GM03348 (cell line): ENCODE measurements at regions not wholly inside any gene's neighbourhood (a gene's known extent, or its start where the extent isn't known, plus 50 kb on each side); places are given as distances from the start of the nearest gene placed in this dataset.

ENCODE experiments used
- DNase-seq: peaks from one replicate; pipeline ENCODE4 v3.0.0; 2012; ENCODE audit warnings: low spot score

DNA sequence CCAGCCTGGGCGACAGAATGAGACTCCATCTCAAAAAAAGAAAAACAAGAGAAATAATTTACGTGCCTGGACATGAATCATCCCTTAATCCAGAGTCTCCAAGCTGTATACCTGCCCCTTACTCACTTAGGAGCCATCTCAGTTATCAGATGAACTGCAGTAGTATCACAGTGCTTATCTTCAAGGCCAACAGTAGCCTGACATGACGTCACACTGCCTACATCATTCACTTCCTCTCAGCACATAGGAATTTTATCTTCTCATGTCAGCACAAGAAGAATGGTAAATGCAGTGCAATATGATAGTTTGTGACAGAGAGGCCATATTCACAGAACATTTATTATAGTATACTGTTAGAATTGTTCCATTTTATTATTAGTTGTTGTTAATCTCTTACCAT is 216.6 kb downstream of the SS18 start:
- DNase-seq, result no peak

DNA sequence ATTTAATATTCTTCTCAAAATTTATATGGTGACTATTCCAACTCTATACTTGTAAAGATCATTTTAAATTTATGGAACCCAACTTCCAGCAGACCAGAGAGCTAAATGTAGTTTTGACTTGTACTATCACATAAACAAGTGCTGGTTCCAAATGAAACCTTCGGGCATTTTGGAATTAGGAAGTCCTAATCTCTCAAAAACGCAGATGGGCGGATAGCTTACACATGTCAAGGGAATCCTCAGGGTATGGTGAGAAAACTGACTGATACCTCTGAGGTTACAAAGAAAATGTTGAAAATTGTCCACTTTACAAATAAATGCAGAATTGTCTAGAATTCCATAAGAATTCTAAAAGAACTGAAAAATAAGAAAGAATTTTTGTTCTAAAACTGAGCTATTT is 224.1 kb downstream of the SS18 start:
- no peak for DNase-seq

DNA sequence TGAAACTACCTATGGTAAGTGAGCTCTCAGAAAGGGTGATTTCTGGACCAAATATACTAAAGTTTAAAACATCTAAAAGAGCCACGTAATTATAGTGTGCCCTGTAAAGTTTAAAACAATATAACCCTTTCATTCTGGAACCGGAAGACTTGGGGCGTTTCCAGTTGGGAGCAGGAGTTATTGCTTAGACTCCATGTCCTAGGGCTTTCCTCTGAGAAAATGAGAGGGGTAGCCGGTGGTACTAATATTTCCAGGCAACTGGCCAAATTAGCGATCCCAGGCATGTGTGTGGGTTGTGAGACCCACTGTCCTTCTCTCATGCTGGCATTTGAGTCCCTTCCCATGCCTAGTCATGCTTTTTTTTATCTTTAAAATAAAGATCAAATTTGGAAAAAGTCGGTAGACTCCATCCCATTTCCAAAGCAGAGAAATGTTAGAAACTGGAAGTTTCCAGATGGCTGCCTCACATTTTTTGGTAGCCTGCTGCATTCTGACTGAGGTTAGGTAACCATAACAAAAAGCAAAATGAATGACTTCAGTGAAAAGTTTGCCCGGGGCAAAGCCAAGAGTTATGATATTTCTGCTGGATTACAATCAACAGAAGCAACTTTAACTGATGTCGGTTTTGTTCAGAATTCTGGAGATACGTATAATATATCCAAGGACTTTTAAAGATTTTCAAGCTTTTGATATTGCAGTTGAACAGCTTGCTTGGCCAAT is 227.4 kb downstream of the SS18 start:
- no peak for DNase-seq

DNA sequence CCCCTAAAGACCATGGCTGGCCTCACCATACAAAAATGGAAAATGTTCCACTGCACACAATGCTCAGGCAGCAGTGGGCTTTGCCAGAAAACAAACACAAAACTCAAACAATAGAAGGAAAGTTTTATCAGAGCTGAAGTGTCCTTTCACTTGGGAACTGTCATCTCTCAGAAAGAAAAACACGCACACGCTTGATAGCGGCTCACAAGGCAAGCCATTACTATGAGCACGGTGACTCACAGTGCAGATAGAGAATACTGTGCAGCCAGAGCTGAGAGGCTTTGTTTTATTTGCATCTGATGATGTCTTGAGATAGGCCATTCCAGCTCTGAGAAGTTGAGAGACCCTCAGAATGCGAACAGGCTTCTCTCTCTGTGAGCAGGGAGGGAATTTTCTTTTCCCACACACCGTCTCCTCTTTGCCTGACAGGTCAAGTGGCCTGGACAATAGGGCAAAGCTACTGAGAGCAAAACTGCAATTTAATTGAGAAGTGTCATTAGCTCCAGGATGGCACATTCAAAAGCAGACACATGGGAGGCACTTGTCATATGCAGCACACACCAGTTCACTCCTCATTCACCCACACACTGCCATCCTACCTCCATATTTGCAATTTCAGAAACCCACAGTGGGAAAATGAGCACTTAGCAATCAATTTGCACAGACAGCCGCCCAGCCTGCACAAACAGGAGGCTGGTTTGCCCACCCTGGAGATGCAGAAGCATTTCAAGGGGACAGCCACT is 236.6 kb downstream of the SS18 start:
- DNase-seq, result no peak

DNA sequence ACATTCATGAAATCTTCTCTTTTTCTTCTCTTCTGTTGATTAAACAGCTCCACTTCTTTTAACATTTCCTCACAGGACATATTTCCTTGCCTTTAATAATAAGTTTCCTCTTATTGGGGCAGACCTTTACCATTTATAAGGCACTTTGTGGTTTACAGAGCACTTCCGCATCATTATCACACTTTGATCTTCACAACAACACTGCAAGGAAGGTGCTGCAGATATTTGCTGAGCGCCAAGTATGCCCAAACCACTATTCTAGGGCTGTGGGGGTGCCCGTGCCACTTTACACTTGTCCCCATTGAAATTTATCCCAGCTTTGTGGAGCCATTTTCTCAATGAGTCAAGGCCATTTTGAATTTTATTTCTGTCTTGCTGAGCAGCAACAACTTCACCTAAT is 246.6 kb downstream of the SS18 start:
- DNase-seq, result no peak

DNA sequence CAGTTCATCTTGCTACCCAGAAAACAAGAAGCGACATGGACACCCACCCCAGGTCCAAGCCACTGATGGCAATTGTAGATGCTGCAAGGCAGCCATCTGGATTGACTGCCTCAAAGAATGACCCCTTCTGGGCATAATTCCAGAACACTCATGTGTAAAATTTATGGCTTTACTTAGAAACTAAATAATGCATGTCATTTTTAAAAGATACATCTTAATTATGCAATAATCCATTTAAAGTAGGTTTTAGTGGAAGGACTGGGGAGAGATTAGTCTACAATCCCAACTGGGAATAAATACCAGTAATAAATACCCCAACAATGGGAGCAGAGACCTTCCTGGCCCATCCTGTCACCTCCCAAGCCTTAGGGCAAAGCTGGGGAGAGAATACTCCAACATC is 247.7 kb downstream of the SS18 start:
- no peak for DNase-seq

DNA sequence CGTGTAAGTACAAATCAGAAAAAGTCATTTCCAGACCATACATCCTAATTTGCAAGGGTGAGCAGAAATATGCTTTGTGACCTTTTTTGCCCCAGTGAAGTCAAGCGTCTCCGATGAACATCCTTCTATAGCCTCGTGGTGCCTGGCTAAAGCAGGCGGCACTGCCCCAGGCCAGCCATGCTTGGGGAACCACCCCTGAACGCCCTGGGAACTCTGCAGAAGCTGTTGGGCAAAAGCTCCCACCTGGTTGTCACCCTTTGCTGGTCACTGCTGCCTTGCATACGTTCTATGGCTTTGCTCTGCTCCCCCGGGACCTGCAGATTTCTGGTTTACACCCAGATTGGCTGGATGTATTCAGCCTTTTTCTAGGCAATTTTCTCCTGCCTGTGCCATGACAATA is 256.4 kb downstream of the SS18 start:
- no peak for DNase-seq

DNA sequence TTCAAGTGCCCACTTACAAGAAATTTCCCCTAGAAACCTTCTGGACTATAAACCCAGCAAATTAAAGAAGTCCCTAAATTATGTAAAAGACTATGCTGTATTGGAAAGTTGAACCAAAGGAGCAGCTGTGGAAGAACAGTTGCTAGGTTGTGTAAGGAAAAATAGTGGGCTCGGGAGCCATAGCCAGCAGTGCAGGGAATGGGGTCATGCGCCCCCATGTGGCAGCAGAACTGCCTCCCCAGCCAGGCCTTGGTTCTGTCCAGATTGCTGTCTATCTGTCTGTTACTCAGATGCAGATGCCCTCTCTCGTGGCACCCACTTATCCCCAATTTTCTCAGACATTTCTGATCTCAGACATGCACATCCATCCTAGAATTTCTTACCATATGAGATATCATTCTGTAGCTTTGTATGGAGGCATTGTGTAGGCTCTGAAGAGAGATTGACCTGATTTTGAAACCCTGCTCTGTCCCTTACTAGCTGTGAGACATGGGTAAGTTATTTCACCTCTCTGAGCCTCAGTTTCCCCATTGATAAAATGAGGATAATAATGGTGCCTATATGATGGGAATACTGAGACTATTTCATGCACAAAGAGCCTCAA is 258.3 kb downstream of the SS18 start:
- peak; percentile 82 for DNase-seq

DNA sequence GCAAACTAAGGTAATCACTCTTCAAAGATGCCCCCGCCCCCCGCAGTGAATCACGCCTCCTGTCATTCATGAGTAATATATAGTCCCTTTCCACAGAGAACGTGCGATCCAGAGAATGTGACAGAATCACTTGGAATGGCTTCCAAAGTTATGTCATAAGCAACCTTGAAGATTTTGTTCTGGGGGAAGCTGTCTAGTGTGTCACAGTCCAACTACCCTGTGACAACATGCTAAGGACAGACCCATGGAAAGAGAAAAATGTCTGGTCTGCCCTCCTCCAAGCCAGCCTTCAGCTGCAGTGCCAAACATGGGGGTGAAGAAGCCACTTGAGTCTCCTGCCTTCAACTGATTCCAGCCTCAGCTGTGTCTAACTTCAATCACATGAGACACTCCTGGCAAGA is 259.1 kb downstream of the SS18 start:
- DNase-seq, result no peak

DNA sequence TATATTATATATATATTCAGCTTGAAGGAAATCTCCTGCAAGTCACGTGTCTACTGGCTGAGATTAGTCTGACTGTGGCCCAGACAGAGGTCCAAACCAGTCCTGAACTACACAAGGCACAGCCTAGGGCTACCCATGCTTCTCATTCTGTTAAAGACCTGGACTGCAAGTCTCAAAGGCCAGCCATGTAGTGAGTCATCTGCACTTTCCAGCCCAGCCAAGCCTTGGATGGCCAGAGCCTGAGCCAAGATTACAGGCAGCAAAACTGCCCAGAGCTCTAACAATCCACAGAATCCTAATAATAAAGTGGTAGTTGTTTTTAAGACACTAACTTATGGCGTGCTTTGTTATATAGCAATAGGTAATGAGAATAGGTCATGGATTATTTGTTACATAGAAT is 259.6 kb downstream of the SS18 start:
- DNase-seq, result peak; percentile 76

DNA sequence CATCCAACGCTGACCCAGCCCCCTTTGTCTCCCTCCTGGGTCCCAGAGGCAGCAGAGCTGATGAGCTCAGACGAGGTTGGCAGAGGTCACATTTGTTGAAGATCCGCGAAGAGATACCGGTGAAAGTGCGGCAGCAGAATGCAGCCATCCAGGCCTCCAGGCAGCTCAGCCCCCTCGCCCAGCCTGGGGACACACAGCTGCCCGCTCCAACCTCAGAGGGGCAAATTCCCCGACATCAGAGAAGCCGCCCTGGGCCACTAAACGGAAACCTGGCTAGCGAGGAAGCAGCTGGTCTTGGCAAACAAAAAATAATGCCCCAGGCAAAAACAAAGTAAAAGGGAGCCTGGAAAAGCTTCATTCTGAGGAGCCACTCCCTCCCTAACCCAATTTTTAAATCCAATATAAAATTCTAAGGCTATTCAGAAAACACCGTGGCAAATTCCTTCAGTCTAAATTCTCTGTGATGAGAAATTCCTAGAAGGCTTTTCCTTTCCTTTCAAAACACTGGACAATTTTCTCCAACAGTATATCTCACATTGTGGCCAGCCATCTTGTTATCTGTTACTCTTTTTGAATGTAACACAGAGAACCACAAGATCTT is 262.4 kb downstream of the SS18 start:
- DNase-seq, result peak; percentile 14

DNA sequence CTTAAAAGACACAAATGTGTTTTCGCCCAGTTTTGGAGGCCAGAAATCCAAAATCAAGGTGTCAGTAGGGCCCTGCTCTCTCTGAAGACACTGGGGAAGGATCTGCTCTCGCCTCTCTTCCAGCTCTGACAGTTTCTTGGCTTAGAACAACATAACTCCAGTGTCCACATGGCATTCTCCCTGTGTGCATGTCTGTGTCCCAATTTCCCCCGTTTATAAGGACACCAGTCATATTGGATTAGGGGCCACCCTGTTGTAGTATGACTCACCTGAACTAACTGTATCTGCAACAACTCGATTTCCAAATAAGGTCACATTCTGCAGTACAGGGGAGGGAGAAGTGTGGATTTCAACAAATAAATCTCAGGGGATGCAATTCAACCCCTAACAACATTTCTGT is 263.2 kb downstream of the SS18 start:
- DNase-seq, result no peak

DNA sequence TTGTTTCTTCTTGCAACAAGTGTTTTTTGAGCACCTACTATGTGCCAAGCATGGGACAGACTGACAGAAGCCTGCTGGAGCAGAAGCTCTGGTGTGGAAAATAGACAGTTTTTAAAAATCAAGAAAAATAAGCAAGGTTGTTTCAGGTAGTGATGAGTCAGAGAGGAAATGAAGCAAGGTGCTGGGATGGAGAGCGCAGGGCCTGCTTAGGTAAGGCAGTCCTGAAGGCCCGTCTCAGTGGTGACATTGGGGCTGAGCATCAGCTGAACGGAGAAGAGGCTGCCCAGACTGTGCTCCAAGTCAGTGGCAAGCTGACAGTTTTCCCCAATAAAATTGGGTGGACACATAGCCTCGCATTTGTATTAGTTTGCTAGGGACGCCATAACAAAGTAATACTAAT is 263.6 kb downstream of the SS18 start:
- no peak for DNase-seq

DNA sequence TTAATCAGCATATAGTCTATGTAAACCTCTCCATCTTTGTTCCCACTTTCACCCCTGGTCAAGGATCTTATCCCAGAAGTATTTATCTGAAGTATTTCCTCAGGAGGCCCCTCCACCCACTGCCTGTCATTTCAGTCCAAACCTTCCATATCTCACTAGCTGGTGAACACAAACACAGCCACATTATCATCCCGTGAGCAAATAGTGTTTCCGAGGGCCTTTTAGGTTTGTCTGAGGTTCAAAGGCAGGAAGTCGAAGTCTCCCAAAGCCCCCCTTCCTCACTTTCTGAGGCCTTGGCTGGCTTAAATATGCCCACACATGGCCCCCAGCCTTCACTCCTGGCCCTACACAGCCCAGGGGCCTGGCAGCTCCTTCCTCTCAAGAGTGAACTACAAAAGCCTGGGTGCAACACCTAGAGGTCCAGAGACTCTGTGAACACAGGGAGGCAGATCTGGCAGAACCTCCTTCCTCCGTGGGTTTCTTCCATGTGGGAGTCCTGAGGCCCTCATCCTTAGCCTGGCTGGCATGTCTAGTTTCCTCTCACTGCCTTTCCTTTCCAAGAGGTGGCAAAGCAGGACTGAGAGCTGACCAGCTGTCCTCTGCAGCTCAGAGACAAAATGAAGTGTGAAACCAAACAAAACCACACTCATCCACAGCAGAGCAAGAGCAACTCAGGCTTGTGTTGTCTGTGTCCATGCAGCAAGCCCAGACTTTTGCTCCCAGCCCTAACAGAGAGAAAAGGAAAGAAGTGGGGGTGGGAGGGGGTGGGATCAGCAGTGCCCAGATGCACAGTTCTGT is 264.2 kb downstream of the SS18 start:
- DNase-seq, result no peak

DNA sequence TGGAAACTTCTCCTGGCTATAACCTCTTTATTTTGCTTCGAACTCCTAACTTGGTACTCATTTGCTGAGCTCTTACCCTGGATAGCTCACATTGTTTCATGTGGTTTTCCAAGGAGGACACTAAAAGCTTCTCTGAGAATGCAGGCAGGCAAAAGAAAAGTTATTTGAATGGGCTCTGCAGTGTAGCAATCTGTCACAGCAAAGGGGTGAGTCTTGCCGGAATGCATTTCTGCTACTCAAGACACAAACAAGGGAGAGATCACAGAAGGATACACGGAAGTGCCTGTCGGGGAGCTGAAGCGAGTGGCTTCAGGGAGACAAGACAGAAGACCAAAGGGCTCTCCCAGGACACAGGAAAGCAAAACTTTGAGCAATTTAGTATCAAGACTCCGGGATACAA is 265.4 kb downstream of the SS18 start:
- no peak for DNase-seq

DNA sequence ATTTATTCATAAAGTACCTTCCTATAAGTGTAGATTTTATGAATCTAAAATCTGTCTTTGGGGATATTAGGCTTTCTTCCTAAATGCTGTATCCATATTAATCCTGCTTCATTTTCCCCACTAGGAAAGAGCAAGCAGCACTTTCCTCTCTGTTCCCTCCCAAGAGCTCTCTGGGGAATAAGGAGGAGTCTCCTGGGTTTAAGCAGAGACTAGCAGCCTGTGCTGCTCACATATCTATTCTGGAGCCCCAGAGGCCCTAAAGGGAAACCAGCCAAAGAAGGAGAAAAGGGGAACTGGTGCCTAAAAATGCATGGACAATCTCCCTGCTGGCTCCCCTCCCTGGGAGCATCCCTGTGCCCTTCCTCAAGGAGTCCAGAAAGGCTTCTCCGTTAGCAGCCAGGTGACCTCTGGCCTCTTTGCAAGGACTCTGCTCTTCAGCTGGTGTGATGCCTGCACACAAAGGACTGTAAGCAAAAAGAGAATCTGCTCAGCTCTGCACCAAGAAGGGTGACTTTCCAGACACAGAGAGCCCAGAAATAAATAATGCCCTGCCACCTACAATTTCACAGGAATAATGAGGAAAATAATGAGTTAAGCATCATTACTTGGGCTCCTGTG is 270.6 kb downstream of the SS18 start:
- no peak for DNase-seq

DNA sequence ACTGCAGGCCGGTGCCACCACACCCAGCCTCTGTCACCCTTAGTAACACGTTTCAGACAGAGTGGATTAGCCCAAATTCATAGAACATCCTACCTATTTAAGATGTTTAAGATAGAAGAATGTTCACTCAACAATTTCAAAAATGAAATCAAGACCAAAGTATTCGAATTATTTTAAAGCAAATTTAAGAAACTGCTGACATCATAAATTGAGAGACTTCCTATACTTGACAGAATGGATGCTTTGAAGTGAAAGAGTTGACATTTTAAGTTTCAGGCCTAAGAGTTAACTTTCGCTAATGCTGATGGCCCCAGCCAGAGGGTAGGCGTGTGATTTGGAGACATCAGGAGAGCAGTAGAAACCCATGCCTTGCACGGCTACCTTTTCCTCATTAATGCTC is 271.9 kb downstream of the SS18 start:
- no peak for DNase-seq

DNA sequence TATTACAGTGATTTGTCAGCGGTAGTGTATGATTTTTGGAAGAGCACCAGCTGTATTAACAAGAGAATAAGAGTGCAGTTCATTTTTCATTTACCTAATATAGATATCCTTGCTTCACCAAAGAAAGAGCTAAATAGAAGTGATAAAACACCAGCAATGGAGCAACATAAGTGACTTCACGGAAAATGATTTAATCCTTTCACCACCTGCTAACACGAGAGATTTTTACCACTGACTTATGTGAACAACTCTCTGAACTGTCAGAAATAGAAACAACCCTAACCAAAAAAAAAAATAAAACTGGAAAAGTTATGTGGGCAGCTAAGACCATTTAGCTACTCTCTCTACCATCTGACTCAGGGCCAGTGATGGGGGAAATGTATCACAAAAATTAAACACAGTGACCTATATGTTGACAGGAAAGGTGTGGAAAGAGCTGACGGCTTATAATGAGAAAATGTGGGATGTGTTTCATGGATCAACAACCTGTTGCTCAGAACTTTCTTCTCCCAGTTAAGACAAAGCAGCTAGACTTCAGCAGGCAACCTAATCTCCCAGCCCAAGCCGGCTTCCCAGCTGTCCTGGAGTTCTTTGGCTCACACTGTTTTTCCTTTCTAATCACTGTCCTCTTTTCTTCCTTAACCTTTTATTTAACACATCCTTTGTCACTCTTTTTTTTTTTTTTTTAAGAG is 272.7 kb downstream of the SS18 start:
- DNase-seq, result no peak

DNA sequence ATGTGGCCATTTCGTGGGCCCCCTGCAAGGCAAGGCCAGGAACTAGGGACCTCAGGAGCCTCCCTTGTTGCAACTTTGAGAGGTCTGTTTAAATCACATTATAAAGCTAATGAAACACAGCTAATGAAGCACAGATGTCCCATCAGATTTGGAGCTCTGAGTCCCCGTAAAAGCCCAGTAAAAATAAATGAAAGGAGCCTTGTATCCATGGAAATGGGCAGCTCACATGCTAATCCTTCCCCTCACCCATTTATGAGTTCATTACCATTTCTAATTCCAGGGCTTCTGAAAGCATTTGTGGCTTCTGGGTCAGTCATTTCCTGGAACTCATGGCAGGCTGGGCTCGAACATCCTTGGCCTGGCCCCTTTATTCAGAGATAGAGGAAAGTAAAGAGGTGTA is 274.8 kb downstream of the SS18 start:
- no peak for DNase-seq

DNA sequence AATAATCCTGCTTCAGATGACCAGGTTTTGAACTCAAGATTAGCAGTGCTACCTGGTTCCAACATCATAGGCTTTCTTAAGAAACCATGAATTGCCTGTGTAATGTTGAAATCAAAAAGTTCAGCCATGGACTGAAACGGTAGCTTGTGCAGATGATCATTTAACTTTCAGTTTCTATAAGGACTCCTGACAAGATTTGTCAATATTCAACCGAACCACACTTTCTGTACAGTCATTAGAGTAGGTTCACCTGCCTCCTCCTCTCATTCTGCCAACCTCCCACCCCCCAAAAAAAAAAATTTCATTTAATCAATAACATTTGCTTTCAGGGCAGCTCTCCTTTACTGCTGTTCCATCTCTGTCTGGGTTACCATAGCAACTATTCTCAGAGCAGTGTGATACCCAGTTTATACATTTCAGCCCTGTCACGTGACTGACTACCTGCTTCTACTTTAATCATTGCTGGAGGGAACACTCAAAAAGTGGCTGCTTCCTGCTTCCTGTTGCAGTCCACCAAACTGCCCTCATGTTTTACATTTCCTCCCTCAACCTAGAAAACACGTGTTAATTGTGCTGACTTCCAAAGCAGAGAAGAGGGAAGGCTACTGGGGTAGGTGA is 275.5 kb downstream of the SS18 start:
- DNase-seq, result no peak

DNA sequence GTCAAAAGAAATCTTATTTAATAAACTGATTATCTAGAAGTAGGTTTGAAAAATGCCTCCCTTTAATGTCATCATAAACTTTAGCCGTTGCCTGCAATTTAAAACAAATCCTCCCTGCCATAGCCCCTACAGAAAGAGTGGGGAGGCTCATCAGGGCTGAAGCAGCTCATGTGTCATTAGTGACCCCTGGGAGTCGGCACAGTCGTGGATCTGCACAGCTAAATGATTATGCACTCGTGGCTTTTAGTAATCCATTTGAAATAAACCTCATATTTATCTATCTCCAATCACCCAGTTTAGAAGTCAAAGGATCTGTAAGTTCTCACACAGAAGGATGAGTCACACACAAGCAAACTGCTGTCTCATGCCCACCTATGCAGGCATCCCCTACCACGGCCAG is 277.3 kb downstream of the SS18 start:
- no peak for DNase-seq
